ENCODE measurements at regions not wholly inside any gene's neighbourhood (a gene's known extent, or its start where the extent isn't known, plus 50 kb on each side); places are given as distances from the start of the nearest gene placed in this dataset.

GRCh38 chr4:136283977-136284376 is 1248.3 kb downstream of the PCDH18 start:
- TF ChIP-seq POLR2A (IDR thresholded peaks at IDR 0.05; ENCODE audit: low read depth, low read length) (no peak), POLR2AphosphoS5 (IDR thresholded peaks at IDR 0.05; ENCODE audit: low read depth, low read length) (no peak), TAF1 (IDR thresholded peaks at IDR 0.05; ENCODE audit: low read depth, low read length) (no peak), POU2F2 (IDR thresholded peaks at IDR 0.05; ENCODE audit: low read depth, low read length) (no peak), SPI1 (IDR thresholded peaks at IDR 0.05; ENCODE audit: low read depth, low read length) (no peak), PAX5 (IDR thresholded peaks at IDR 0.05; ENCODE audit: insufficient read depth, low read length, severe bottlenecking) (no peak)
- DNase-seq (ENCODE audit: insufficient read length, low spot score) (no peak), FAIRE-seq (no peak)

GRCh38 chr4:136281889-136282288 is 1250.4 kb downstream of the PCDH18 start:
- DNase-seq (ENCODE audit: insufficient read length, low spot score) (no peak), FAIRE-seq (no peak)
- TF ChIP-seq POU2F2 (IDR thresholded peaks at IDR 0.05; ENCODE audit: low read depth, low read length) (no peak), SPI1 (IDR thresholded peaks at IDR 0.05; ENCODE audit: low read depth, low read length) (no peak), POLR2AphosphoS5 (IDR thresholded peaks at IDR 0.05; ENCODE audit: low read depth, low read length) (no peak)

DNA sequence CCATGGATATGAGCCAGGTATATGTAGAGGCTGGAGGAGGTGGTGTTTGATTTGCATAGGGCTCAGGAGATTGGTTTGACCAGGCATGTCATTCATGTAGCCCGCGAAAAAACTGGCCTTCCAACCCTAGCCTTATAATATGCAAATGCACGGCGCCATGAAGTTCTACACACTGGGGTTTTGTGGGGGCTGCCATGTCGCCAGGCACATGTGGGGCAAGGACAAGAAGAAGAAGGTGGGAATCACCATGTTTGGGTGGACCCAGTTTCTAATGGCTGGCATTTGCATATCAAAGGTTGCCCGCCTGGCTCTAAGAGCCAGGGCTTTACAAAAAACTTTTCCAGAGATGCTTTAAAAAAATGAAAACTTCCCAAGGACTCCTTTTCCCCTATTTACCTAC is 1251.0 kb downstream of the PCDH18 start:
- TF ChIP-seq POU2F2 (IDR thresholded peaks at IDR 0.05; ENCODE audit: low read depth, low read length) (no peak), POLR2AphosphoS5 (IDR thresholded peaks at IDR 0.05; ENCODE audit: low read depth, low read length) (no peak)
- FAIRE-seq: no peak
- DNase-seq (ENCODE audit: insufficient read length, low spot score): no peak

GRCh38 chr4:136277741-136278140 is 1254.6 kb downstream of the PCDH18 start:
- FAIRE-seq (no peak), DNase-seq (ENCODE audit: insufficient read length, low spot score) (no peak)
- TF ChIP-seq SPI1 (IDR thresholded peaks at IDR 0.05; ENCODE audit: low read depth, low read length) (no peak), POU2F2 (IDR thresholded peaks at IDR 0.05; ENCODE audit: low read depth, low read length) (no peak), TAF1 (IDR thresholded peaks at IDR 0.05; ENCODE audit: low read depth, low read length) (no peak), POLR2A (IDR thresholded peaks at IDR 0.05; ENCODE audit: low read depth, low read length) (no peak), POLR2AphosphoS5 (IDR thresholded peaks at IDR 0.05; ENCODE audit: low read depth, low read length) (no peak), PAX5 (IDR thresholded peaks at IDR 0.05; ENCODE audit: insufficient read depth, low read length, severe bottlenecking) (no peak)

GRCh38 chr4:136246876-136247275 is 1285.4 kb downstream of the PCDH18 start:
- no peak for TF ChIP-seq SPI1 (IDR thresholded peaks at IDR 0.05; ENCODE audit: low read depth, low read length)
- no peak for TF ChIP-seq POU2F2 (IDR thresholded peaks at IDR 0.05; ENCODE audit: low read depth, low read length)
- TF ChIP-seq TAF1 (IDR thresholded peaks at IDR 0.05; ENCODE audit: low read depth, low read length): no peak
- TF ChIP-seq POLR2AphosphoS5 (IDR thresholded peaks at IDR 0.05; ENCODE audit: low read depth, low read length): no peak
- no peak for TF ChIP-seq PAX5 (IDR thresholded peaks at IDR 0.05; ENCODE audit: insufficient read depth, low read length, severe bottlenecking)
- TF ChIP-seq POLR2A (IDR thresholded peaks at IDR 0.05; ENCODE audit: low read depth, low read length): no peak
- DNase-seq (ENCODE audit: insufficient read length, low spot score): no peak
- FAIRE-seq: no peak

DNA sequence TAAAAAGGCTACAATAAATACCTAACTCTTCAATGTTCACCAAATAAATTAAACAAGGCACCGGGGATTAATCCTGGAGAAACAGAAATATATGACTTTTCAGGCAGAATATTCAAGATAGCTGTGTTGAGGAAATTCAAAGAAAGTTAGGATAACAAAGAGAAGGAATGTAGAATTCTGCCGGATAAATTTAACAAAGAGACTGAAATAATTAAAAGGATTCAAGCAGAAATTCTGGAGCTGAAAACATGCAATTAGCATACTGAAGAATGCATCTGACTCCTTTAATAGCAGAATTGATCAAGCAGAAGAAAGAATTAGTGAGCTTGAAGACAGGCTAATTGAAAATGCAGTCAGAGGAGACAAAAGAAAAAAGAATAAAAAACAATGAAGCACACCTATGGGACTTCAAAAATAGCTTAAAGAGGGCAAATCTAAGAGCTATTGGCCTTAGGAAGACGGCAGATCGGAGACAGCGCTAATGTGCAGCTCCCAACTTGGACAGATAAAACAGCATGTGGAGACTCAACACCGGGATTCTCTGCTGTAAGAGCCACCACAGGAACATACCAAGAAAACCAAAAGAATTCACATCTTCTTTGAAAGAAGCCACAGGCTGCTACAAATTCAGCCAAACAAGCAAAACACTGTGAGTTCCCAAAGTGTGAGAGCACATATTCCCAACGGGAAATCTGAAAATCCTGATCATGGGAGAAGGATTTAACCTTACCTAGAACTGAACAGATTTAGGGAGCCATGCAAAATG is 1290.9 kb downstream of the PCDH18 start:
- FAIRE-seq (no peak), DNase-seq (ENCODE audit: insufficient read length, low spot score) (no peak)

DNA sequence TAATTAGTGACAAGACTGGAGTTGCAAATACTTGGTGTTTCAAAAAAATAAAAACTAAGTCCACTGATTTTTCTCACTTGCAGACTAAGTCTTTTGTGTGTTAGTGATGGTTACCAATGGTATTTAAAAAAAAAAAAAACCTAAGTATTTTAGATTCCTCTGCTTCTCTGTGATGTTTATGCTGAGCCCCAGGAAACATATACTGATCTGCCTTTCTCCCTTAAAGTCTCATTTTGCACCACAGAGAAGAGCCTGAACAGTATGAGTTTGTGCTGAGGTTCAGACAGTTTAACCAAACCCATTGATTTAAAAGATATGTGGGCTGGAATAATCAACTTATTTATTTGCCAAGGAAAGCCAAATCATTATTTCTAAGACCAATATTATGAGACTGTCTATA is 1305.0 kb downstream of the PCDH18 start:
- DNase-seq (ENCODE audit: insufficient read length, low spot score): no peak
- TF ChIP-seq POLR2AphosphoS5 (IDR thresholded peaks at IDR 0.05; ENCODE audit: low read depth, low read length): no peak
- FAIRE-seq: no peak

More for the DNA sequence above, 1290.9 kb downstream of the PCDH18 start:
- TF ChIP-seq PAX5 (IDR thresholded peaks at IDR 0.05; ENCODE audit: insufficient read depth, low read length, severe bottlenecking) (no peak), POLR2AphosphoS5 (IDR thresholded peaks at IDR 0.05; ENCODE audit: low read depth, low read length) (no peak), POLR2A (IDR thresholded peaks at IDR 0.05; ENCODE audit: low read depth, low read length) (no peak), TAF1 (IDR thresholded peaks at IDR 0.05; ENCODE audit: low read depth, low read length) (no peak), SPI1 (IDR thresholded peaks at IDR 0.05; ENCODE audit: low read depth, low read length) (no peak), POU2F2 (IDR thresholded peaks at IDR 0.05; ENCODE audit: low read depth, low read length) (no peak)

GRCh38 chr4:136219592-136220125 is 1312.6 kb downstream of the PCDH18 start:
- no peak for FAIRE-seq
- no peak for DNase-seq (ENCODE audit: insufficient read length, low spot score)
- no peak for TF ChIP-seq PAX5 (IDR thresholded peaks at IDR 0.05; ENCODE audit: insufficient read depth, low read length, severe bottlenecking)
- no peak for TF ChIP-seq POLR2AphosphoS5 (IDR thresholded peaks at IDR 0.05; ENCODE audit: low read depth, low read length)
- TF ChIP-seq POU2F2 (IDR thresholded peaks at IDR 0.05; ENCODE audit: low read depth, low read length): no peak
- TF ChIP-seq TAF1 (IDR thresholded peaks at IDR 0.05; ENCODE audit: low read depth, low read length): no peak
- TF ChIP-seq POLR2A (IDR thresholded peaks at IDR 0.05; ENCODE audit: low read depth, low read length): no peak
- no peak for TF ChIP-seq SPI1 (IDR thresholded peaks at IDR 0.05; ENCODE audit: low read depth, low read length)

DNA sequence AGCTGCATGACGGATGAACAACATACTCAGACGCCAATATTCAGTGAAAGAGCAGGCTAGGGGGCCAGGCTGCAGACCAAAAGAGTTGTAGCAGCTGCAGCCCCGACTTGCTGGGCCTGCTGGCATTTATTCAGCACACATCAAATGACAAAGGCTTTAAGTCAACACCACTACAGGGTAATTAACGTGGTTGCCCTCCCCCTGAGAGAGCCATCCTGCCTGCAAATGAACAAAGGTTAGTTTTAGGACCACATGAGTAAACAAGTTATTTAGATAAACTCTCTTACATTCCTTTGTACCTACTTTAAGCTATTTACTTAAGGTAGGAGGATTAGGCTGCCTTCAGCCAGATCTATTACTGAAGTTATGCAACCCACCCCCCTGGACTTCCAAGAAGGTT is 1329.1 kb downstream of the PCDH18 start:
- no peak for FAIRE-seq
- DNase-seq (ENCODE audit: insufficient read length, low spot score): no peak
- no peak for TF ChIP-seq SPI1 (IDR thresholded peaks at IDR 0.05; ENCODE audit: low read depth, low read length)
- no peak for TF ChIP-seq POU2F2 (IDR thresholded peaks at IDR 0.05; ENCODE audit: low read depth, low read length)
- no peak for TF ChIP-seq TAF1 (IDR thresholded peaks at IDR 0.05; ENCODE audit: low read depth, low read length)
- no peak for TF ChIP-seq POLR2AphosphoS5 (IDR thresholded peaks at IDR 0.05; ENCODE audit: low read depth, low read length)
- no peak for TF ChIP-seq PAX5 (IDR thresholded peaks at IDR 0.05; ENCODE audit: insufficient read depth, low read length, severe bottlenecking)
- no peak for TF ChIP-seq POLR2A (IDR thresholded peaks at IDR 0.05; ENCODE audit: low read depth, low read length)

GRCh38 chr4:136198358-136198757 is 1333.9 kb downstream of the PCDH18 start:
- TF ChIP-seq SPI1 (IDR thresholded peaks at IDR 0.05; ENCODE audit: low read depth, low read length): no peak
- TF ChIP-seq TAF1 (IDR thresholded peaks at IDR 0.05; ENCODE audit: low read depth, low read length): no peak
- no peak for TF ChIP-seq POU2F2 (IDR thresholded peaks at IDR 0.05; ENCODE audit: low read depth, low read length)
- TF ChIP-seq POLR2AphosphoS5 (IDR thresholded peaks at IDR 0.05; ENCODE audit: low read depth, low read length): no peak
- TF ChIP-seq PAX5 (IDR thresholded peaks at IDR 0.05; ENCODE audit: insufficient read depth, low read length, severe bottlenecking): no peak
- TF ChIP-seq POLR2A (IDR thresholded peaks at IDR 0.05; ENCODE audit: low read depth, low read length): no peak

More at GRCh38 chr4:136198358-136198757, 1333.9 kb downstream of the PCDH18 start:
- DNase-seq (ENCODE audit: insufficient read length, low spot score) (no peak), FAIRE-seq (no peak)
